ENCODE measurements at regions not wholly inside any gene's neighbourhood (a gene's known extent, or its start where the extent isn't known, plus 50 kb on each side); places are given as distances from the start of the nearest gene placed in this dataset.

DNA sequence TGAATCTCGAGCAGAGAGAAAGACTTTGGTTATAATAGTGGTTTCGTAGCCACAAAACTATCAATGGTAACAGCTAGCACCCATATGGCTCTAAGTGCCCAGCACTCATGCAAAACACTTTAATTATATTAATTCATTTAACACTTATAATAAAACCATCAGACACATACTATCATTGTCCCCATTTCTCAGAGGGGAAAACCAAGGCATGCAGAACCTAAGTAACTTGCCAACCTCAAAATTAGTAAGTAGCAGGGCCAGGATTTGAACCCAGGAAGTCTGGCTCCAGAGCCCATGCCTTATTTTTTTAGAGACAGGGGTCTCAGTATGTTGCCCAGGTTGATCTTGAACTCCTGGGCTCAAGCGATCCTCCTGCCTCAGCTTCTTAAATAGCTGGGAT is 145.6 kb upstream of the HS3ST2 start:
- Histone ChIP-seq H3K9me3 (no peaks in the 10 kb centered on the region), H3K27ac (no peak overlapping the region), H3K4me1 (no peaks in the 10 kb centered on the region), H3K27me3 (no peaks in the 10 kb centered on the region), H3K36me3 (no peaks in the 10 kb centered on the region), H3K4me3 (no peak overlapping the region), H3K9ac (ENCODE audit: low read depth in 2 of 2, low read length in 2 of 2) (no peak overlapping the region)
- intact Hi-C loops (cut with DNase I), result no loop called here
- no peak for DNase-seq
- TF ChIP-seq CTCF (IDR thresholded peaks at IDR 0.05), result no peak

- intact Hi-C loops (cut with DNase I), result loop anchor here (10.0 kb wide), 1 partner anchor 95 kb away; no protein-coding TSS in a partner anchor
- no peak overlapping the region for H3K9ac ChIP-seq (ENCODE audit: low read depth in 2 of 2, low read length in 2 of 2)
- H3K4me1 ChIP-seq, result no peaks in the 10 kb centered on the region
- no peak for TF ChIP-seq CTCF (IDR thresholded peaks at IDR 0.05)
- H3K27ac ChIP-seq, result no peak overlapping the region
- no peaks in the 10 kb centered on the region for H3K9me3 ChIP-seq
- DNase-seq, result no peak
- no peak overlapping the region for H3K4me3 ChIP-seq
- H3K36me3 ChIP-seq, result no peaks in the 10 kb centered on the region
- no peaks in the 10 kb centered on the region for H3K27me3 ChIP-seq
These were observed 143.9 kb upstream of the HS3ST2 start for GRCh38 chr16:22670044-22670536.

- TF ChIP-seq CTCF (IDR thresholded peaks at IDR 0.05), result no peak
- no peak overlapping the region for H3K9ac ChIP-seq (ENCODE audit: low read depth in 2 of 2, low read length in 2 of 2)
- no peaks in the 10 kb centered on the region for H3K36me3 ChIP-seq
- no peak overlapping the region for H3K27ac ChIP-seq
- H3K9me3 ChIP-seq, result no peaks in the 10 kb centered on the region
- H3K27me3 ChIP-seq, result no peaks in the 10 kb centered on the region
- DNase-seq, result no peak
- intact Hi-C loops (cut with DNase I), result loop anchor here (10.0 kb wide), 1 partner anchor 94 kb away; no protein-coding TSS in a partner anchor
- H3K4me1 ChIP-seq, result no peaks in the 10 kb centered on the region
- H3K4me3 ChIP-seq, result no peak overlapping the region
These were observed 143.4 kb upstream of the HS3ST2 start for GRCh38 chr16:22670551-22671041.

- no peak for TF ChIP-seq CTCF (IDR thresholded peaks at IDR 0.05)
- Histone ChIP-seq H3K4me1 (no peaks in the 10 kb centered on the region), H3K36me3 (no peaks in the 10 kb centered on the region), H3K9me3 (no peaks in the 10 kb centered on the region), H3K27me3 (no peaks in the 10 kb centered on the region), H3K27ac (no peak overlapping the region), H3K9ac (ENCODE audit: low read depth in 2 of 2, low read length in 2 of 2) (no peak overlapping the region), H3K4me3 (no peak overlapping the region)
- intact Hi-C loops (cut with DNase I), result loop anchor here (10.0 kb wide), 1 partner anchor 93 kb away; no protein-coding TSS in a partner anchor
- DNase-seq, result no peak
These were observed 142.5 kb upstream of the HS3ST2 start for GRCh38 chr16:22671301-22672076.

GRCh38 chr16:22672830-22673210 is 141.1 kb upstream of the HS3ST2 start:
- H3K4me3 ChIP-seq, result no peak overlapping the region

More at GRCh38 chr16:22672830-22673210, 141.1 kb upstream of the HS3ST2 start:
- no peak for DNase-seq
- Histone ChIP-seq H3K4me1 (no peaks in the 10 kb centered on the region), H3K9ac (ENCODE audit: low read depth in 2 of 2, low read length in 2 of 2) (no peak overlapping the region), H3K9me3 (no peaks in the 10 kb centered on the region), H3K27me3 (no peaks in the 10 kb centered on the region), H3K27ac (no peak overlapping the region), H3K36me3 (no peaks in the 10 kb centered on the region)
- intact Hi-C loops (cut with DNase I), result loop anchor here (10.0 kb wide), 1 partner anchor 92 kb away; no protein-coding TSS in a partner anchor
- no peak for TF ChIP-seq CTCF (IDR thresholded peaks at IDR 0.05)
